Activated naive CD8-positive, alpha-beta T cell treated with anti-CD3 and anti-CD28 coated beads, Interleukin-2, amount 10 ng/mL, durations not matched to agents 7 days and 5 days (primary cell): ENCODE measurements at regions not wholly inside any gene's neighbourhood (a gene's known extent, or its start where the extent isn't known, plus 50 kb on each side); places are given as distances from the start of the nearest gene placed in this dataset.

Experiments used
- ATAC-seq: fragments of 150-1000 bp; cut with Tn5 transposase; one replicate; pipeline ENCODE4 v1.10.0; 2021; ENCODE audit warnings: low read depth, moderate library complexity
- POLR2A ChIA-PET: fragments of 350-600 bp; sonication (Branson Sonifier 250); formaldehyde crosslinking; loops from one replicate; lab custom pipeline; 2021; ENCODE audit warnings: antibody characterized with exemption; lab: Charles Lee
- DNase-seq: peaks from one replicate; pipeline ENCODE4 v3.0.0; 2021
- H3K27ac Mint-ChIP-seq: one replicate; pipeline ENCODE4 v1.8.0; 2022; ENCODE audit warnings: mild to moderate bottlenecking, mixed read lengths
- H3K27me3 Mint-ChIP-seq: one replicate; pipeline ENCODE4 v1.8.0; 2022; ENCODE audit warnings: mild to moderate bottlenecking, moderate library complexity, mixed read lengths
- H3K36me3 Mint-ChIP-seq: one replicate; pipeline ENCODE4 v1.8.0; 2021; ENCODE audit warnings: mild to moderate bottlenecking, mixed read lengths
- H3K4me1 Mint-ChIP-seq: one replicate; pipeline ENCODE4 v1.8.0; 2021; ENCODE audit warnings: mixed read lengths
- H3K4me3 Mint-ChIP-seq: one replicate; pipeline ENCODE4 v1.8.0; 2022; ENCODE audit warnings: mild to moderate bottlenecking, moderate library complexity, mixed read lengths
- H3K9me3 Mint-ChIP-seq: one replicate; pipeline ENCODE4 v1.8.0; 2021; ENCODE audit warnings: mixed read lengths

GRCh38 chr2:128486640-128487375 is 168.1 kb upstream of the HS6ST1 start:
- H3K9me3 Mint-ChIP-seq, result no peaks in the 10 kb centered on the region

GRCh38 chr2:128487650-128488387 is 169.2 kb upstream of the HS6ST1 start:
- Mint-ChIP-seq H3K27ac (no peak overlapping the region), H3K9me3 (no peaks in the 10 kb centered on the region)
- no peak for DNase-seq

More at GRCh38 chr2:128486640-128487375, 168.1 kb upstream of the HS6ST1 start:
- DNase-seq (no peak), ATAC-seq (no peak)
- H3K27ac Mint-ChIP-seq, result no peak overlapping the region
- H3K4me3 Mint-ChIP-seq, result no peak overlapping the region
- peaks cover 22% of the 10 kb centered on the region for H3K27me3 Mint-ChIP-seq
- H3K36me3 Mint-ChIP-seq, result no peaks in the 10 kb centered on the region
- H3K4me1 Mint-ChIP-seq, result no peaks in the 10 kb centered on the region
- POLR2A ChIA-PET, result no interaction called here

GRCh38 chr2:128488434-128488833 is 169.8 kb upstream of the HS6ST1 start:
- Mint-ChIP-seq H3K27ac (no peak overlapping the region), H3K9me3 (no peaks in the 10 kb centered on the region), H3K4me3 (no peak overlapping the region), H3K4me1 (no peaks in the 10 kb centered on the region), H3K36me3 (no peaks in the 10 kb centered on the region), H3K27me3 (peaks cover 13% of the 10 kb centered on the region)
- ATAC-seq, result no peak
- POLR2A ChIA-PET, result no interaction called here
- no peak for DNase-seq

More at GRCh38 chr2:128487650-128488387, 169.2 kb upstream of the HS6ST1 start:
- Mint-ChIP-seq H3K36me3 (no peaks in the 10 kb centered on the region), H3K4me1 (no peaks in the 10 kb centered on the region), H3K27me3 (peaks cover 16% of the 10 kb centered on the region), H3K4me3 (no peak overlapping the region)
- ATAC-seq, result no peak
- POLR2A ChIA-PET, result no interaction called here

- Mint-ChIP-seq H3K4me1 (no peaks in the 10 kb centered on the region), H3K4me3 (no peak overlapping the region), H3K27ac (no peak overlapping the region), H3K36me3 (no peaks in the 10 kb centered on the region), H3K9me3 (no peaks in the 10 kb centered on the region), H3K27me3 (peaks cover 9% of the 10 kb centered on the region)
- no peak for DNase-seq
- no peak for ATAC-seq
- POLR2A ChIA-PET, result no interaction called here
Measured at GRCh38 chr2:128489526-128490273, 171.0 kb upstream of the HS6ST1 start.

- H3K4me1 Mint-ChIP-seq, result no peaks in the 10 kb centered on the region
- no peak for ATAC-seq
- no peaks in the 10 kb centered on the region for H3K36me3 Mint-ChIP-seq
- no peak overlapping the region for H3K27ac Mint-ChIP-seq
- H3K9me3 Mint-ChIP-seq, result no peaks in the 10 kb centered on the region
- no peak for DNase-seq
- H3K27me3 Mint-ChIP-seq, result peaks cover 9% of the 10 kb centered on the region
- POLR2A ChIA-PET, result no interaction called here
- H3K4me3 Mint-ChIP-seq, result no peak overlapping the region
Measured at GRCh38 chr2:128490321-128490720, 171.7 kb upstream of the HS6ST1 start.

- Mint-ChIP-seq H3K9me3 (no peaks in the 10 kb centered on the region), H3K27ac (no peak overlapping the region), H3K27me3 (peaks cover 9% of the 10 kb centered on the region), H3K36me3 (no peaks in the 10 kb centered on the region), H3K4me1 (no peaks in the 10 kb centered on the region), H3K4me3 (no peak overlapping the region)
- no peak for ATAC-seq
- POLR2A ChIA-PET, result no interaction called here
- DNase-seq, result no peak
Measured at GRCh38 chr2:128490881-128491691, 172.4 kb upstream of the HS6ST1 start.

GRCh38 chr2:128491692-128492244 is 173.1 kb upstream of the HS6ST1 start:
- POLR2A ChIA-PET, result no interaction called here
- Mint-ChIP-seq H3K9me3 (no peaks in the 10 kb centered on the region), H3K27ac (no peak overlapping the region), H3K27me3 (peaks cover 8% of the 10 kb centered on the region), H3K4me1 (no peaks in the 10 kb centered on the region), H3K36me3 (no peaks in the 10 kb centered on the region), H3K4me3 (no peak overlapping the region)
- ATAC-seq (no peak), DNase-seq (no peak)

- no peaks in the 10 kb centered on the region for H3K9me3 Mint-ChIP-seq
- no peaks in the 10 kb centered on the region for H3K36me3 Mint-ChIP-seq
- H3K27me3 Mint-ChIP-seq, result peaks cover 5% of the 10 kb centered on the region
- no peaks in the 10 kb centered on the region for H3K4me1 Mint-ChIP-seq
- POLR2A ChIA-PET, result no interaction called here
- DNase-seq, result no peak
- H3K4me3 Mint-ChIP-seq, result no peak overlapping the region
- no peak overlapping the region for H3K27ac Mint-ChIP-seq
- no peak for ATAC-seq
Measured at GRCh38 chr2:128492966-128493811, 174.5 kb upstream of the HS6ST1 start.

GRCh38 chr2:128493880-128494279 is 175.2 kb upstream of the HS6ST1 start:
- Mint-ChIP-seq H3K4me1 (no peaks in the 10 kb centered on the region), H3K9me3 (no peaks in the 10 kb centered on the region), H3K27me3 (peaks cover 5% of the 10 kb centered on the region), H3K27ac (no peak overlapping the region), H3K4me3 (no peak overlapping the region), H3K36me3 (no peaks in the 10 kb centered on the region)
- DNase-seq (no peak), ATAC-seq (no peak)
- POLR2A ChIA-PET, result no interaction called here

- Mint-ChIP-seq H3K27ac (no peak overlapping the region), H3K4me1 (no peaks in the 10 kb centered on the region), H3K36me3 (no peaks in the 10 kb centered on the region), H3K9me3 (no peaks in the 10 kb centered on the region), H3K27me3 (peaks cover 5% of the 10 kb centered on the region), H3K4me3 (no peak overlapping the region)
- POLR2A ChIA-PET, result no interaction called here
- no peak for ATAC-seq
- DNase-seq, result no peak
Measured at GRCh38 chr2:128494307-128494639, 175.6 kb upstream of the HS6ST1 start.

- no peak for DNase-seq
- no peaks in the 10 kb centered on the region for H3K9me3 Mint-ChIP-seq
- POLR2A ChIA-PET, result no interaction called here
Measured at GRCh38 chr2:128494640-128495321, 176.1 kb upstream of the HS6ST1 start.

More at GRCh38 chr2:128494640-128495321, 176.1 kb upstream of the HS6ST1 start:
- peaks cover 2% of the 10 kb centered on the region for H3K27me3 Mint-ChIP-seq
- no peak overlapping the region for H3K27ac Mint-ChIP-seq
- no peaks in the 10 kb centered on the region for H3K36me3 Mint-ChIP-seq
- H3K4me3 Mint-ChIP-seq, result no peak overlapping the region
- no peak for ATAC-seq
- no peaks in the 10 kb centered on the region for H3K4me1 Mint-ChIP-seq
